Nephron progenitor cell (in vitro differentiated cells): ENCODE measurements at regions not wholly inside any gene's neighbourhood (a gene's known extent, or its start where the extent isn't known, plus 50 kb on each side); places are given as distances from the start of the nearest gene placed in this dataset.
"Not testable (repeated sequence)": the region's sequence is repeated elsewhere in the genome, so short reads cannot be mapped to it uniquely, and the experiment has no call there.

Experiments used
- DNase-seq: peaks from one replicate; pipeline ENCODE4 v3.0.0; 2021
- H3K27ac Mint-ChIP-seq: 2 replicates; pipeline ENCODE4 v1.8.0; 2021; ENCODE audit warnings: mild to moderate bottlenecking, moderate library complexity, mixed read lengths
- H3K27me3 Mint-ChIP-seq: 2 replicates; pipeline ENCODE4 v1.8.0; 2021; ENCODE audit warnings: mild to moderate bottlenecking, low read depth, mixed read lengths; ENCODE audit not compliant: poor library complexity
- H3K36me3 Mint-ChIP-seq: 2 replicates; pipeline ENCODE4 v1.8.0; 2021; ENCODE audit warnings: low read depth, mixed read lengths
- H3K4me1 Mint-ChIP-seq: 2 replicates; pipeline ENCODE4 v1.8.0; 2021; ENCODE audit warnings: mixed read lengths
- H3K4me3 Mint-ChIP-seq: 2 replicates; pipeline ENCODE4 v1.8.0; 2021; ENCODE audit warnings: mild to moderate bottlenecking, moderate library complexity, mixed read lengths
- H3K9me3 Mint-ChIP-seq: 2 replicates; pipeline ENCODE4 v1.8.0; 2021; ENCODE audit warnings: mild to moderate bottlenecking, moderate library complexity, mixed read lengths
- CTCF ChIP-seq: fragments of 200-600 bp; sonication (generic); IDR thresholded peaks from 2 replicates; pipeline ENCODE4 v1.5.0; 2021; ENCODE audit warnings: antibody characterized with exemption

DNA sequence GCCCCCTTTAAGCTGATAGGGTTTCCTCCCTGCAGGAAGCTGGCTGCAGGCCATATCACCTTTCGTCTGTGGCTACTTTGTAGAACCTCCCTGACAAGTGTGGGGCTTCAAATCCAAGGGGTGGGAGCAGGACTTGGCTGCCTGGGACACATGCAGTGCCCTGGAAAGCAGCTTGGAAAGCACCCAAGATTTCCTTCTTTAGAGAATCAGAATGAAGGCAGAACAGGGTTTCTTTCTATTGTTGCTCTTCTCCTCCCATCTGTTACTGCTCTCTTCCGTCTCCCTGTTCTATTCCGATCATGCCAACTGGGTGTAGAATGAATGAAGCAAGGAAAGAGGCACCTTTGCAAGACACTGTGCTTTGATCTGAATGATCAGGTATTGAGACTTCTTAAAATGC is 282.2 kb downstream of the MED10 start:
- TF ChIP-seq CTCF = no peak
- Mint-ChIP-seq H3K36me3 (no peaks in the 10 kb centered on the region), H3K4me1 (peaks cover 4% of the 10 kb centered on the region), H3K9me3 (peaks cover 15% of the 10 kb centered on the region), H3K27me3 (peaks cover 7% of the 10 kb centered on the region), H3K4me3 (no peak overlapping the region), H3K27ac (no peak overlapping the region)
- DNase-seq = no peak

- not testable (repeated sequence) for H3K9me3 Mint-ChIP-seq, H3K36me3 Mint-ChIP-seq, H3K27ac Mint-ChIP-seq, H3K4me1 Mint-ChIP-seq, H3K27me3 Mint-ChIP-seq, H3K4me3 Mint-ChIP-seq, DNase-seq
Observed at GRCh38 chr5:6094180-6094579, 284.2 kb downstream of the MED10 start.

- H3K36me3 Mint-ChIP-seq = no peaks in the 10 kb centered on the region
- H3K4me3 Mint-ChIP-seq = no peak overlapping the region
- H3K9me3 Mint-ChIP-seq = peaks cover 4% of the 10 kb centered on the region
- H3K4me1 Mint-ChIP-seq = no peaks in the 10 kb centered on the region
- no peak for DNase-seq
- TF ChIP-seq CTCF = no peak
- H3K27ac Mint-ChIP-seq = no peak overlapping the region
- H3K27me3 Mint-ChIP-seq = no peaks in the 10 kb centered on the region
Observed at GRCh38 chr5:6090838-6091237, 287.5 kb downstream of the MED10 start.

DNA sequence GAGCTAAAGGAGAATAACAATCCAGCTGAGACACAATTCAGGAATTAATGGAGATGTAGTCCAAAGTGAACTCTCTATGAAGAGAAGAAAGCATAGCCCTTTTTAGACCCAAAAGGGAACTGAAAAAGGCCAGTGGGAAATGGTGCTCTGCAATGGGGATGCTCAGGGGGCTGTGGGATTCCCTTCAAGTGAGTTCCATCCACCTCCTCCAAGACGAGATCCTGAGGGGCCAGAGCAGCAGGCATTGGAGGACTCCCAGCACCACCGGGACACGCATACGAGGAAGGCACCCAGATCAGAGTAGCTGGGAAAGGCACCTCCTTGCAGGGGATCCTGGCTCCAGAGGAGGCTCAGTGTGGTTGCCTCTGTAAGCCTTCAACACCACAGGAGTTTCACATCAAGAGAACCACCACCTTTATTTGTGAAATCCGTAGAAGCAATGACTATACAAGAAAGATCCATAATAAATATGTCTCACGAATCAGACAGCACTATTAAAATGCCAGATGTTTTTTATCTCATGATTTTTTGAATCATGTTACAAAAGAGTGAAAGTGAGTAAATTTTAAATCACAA is 288.2 kb downstream of the MED10 start:
- H3K4me1 Mint-ChIP-seq = no peaks in the 10 kb centered on the region
- H3K36me3 Mint-ChIP-seq = no peaks in the 10 kb centered on the region
- no peaks in the 10 kb centered on the region for H3K27me3 Mint-ChIP-seq
- no peak overlapping the region for H3K27ac Mint-ChIP-seq
- H3K9me3 Mint-ChIP-seq = peaks cover 3% of the 10 kb centered on the region
- DNase-seq = no peak
- no peak for TF ChIP-seq CTCF
- no peak overlapping the region for H3K4me3 Mint-ChIP-seq

- H3K4me3 Mint-ChIP-seq = no peak overlapping the region
- no peaks in the 10 kb centered on the region for H3K36me3 Mint-ChIP-seq
- H3K9me3 Mint-ChIP-seq = peaks cover 3% of the 10 kb centered on the region
- no peaks in the 10 kb centered on the region for H3K27me3 Mint-ChIP-seq
- no peak for TF ChIP-seq CTCF
- no peak for DNase-seq
- peaks cover 7% of the 10 kb centered on the region for H3K4me1 Mint-ChIP-seq
- no peak overlapping the region for H3K27ac Mint-ChIP-seq
Observed at GRCh38 chr5:6088706-6089105, 289.6 kb downstream of the MED10 start.

- Mint-ChIP-seq H3K27me3 (no peaks in the 10 kb centered on the region), H3K36me3 (no peaks in the 10 kb centered on the region), H3K4me3 (no peak overlapping the region), H3K4me1 (peaks cover 14% of the 10 kb centered on the region), H3K27ac (no peak overlapping the region), H3K9me3 (peaks cover 1% of the 10 kb centered on the region)
- no peak for TF ChIP-seq CTCF
- DNase-seq = no peak
Observed at GRCh38 chr5:6087576-6087975, 290.8 kb downstream of the MED10 start.
